SJCRH30 (cell line): ENCODE measurements at regions not wholly inside any gene's neighbourhood (a gene's known extent, or its start where the extent isn't known, plus 50 kb on each side); places are given as distances from the start of the nearest gene placed in this dataset.
A peak's percentile ranks its signal among the peaks of the same experiment; 100 is the strongest.

Source experiments
- DNase-seq, 2 experiments: peaks; one replicate each; pipeline ENCODE4 v3.0.0-alpha.2; 2015 to 2020
- H3K27ac ChIP-seq: fragments of 250-450 bp; sonication (Bioruptor Pico); 2 replicates; pipeline ENCODE4 v1.5.1; 2020; ENCODE audit warnings: mild to moderate bottlenecking, moderate library complexity
- H3K27me3 ChIP-seq: fragments of 250-450 bp; sonication (Bioruptor Pico); 2 replicates; pipeline ENCODE4 v1.5.1; 2020; ENCODE audit warnings: mild to moderate bottlenecking, moderate library complexity
- H3K36me3 ChIP-seq: fragments of 250-450 bp; sonication (Bioruptor Pico); 2 replicates; pipeline ENCODE4 v1.5.1; 2020; ENCODE audit warnings: mild to moderate bottlenecking, moderate library complexity
- H3K4me1 ChIP-seq: fragments of 250-450 bp; sonication (Bioruptor Pico); 2 replicates; pipeline ENCODE4 v1.5.1; 2020; ENCODE audit warnings: mild to moderate bottlenecking, moderate library complexity
- H3K4me3 ChIP-seq: fragments of 250-450 bp; sonication (Bioruptor Pico); 2 replicates; pipeline ENCODE4 v1.5.1; 2020; ENCODE audit warnings: mild to moderate bottlenecking, moderate library complexity
- H3K9me3 ChIP-seq: fragments of 250-450 bp; sonication (Bioruptor Pico); replicated peaks from 2 replicates; pipeline ENCODE4 v1.5.1; 2020; ENCODE audit warnings: mild to moderate bottlenecking, moderate library complexity

DNA sequence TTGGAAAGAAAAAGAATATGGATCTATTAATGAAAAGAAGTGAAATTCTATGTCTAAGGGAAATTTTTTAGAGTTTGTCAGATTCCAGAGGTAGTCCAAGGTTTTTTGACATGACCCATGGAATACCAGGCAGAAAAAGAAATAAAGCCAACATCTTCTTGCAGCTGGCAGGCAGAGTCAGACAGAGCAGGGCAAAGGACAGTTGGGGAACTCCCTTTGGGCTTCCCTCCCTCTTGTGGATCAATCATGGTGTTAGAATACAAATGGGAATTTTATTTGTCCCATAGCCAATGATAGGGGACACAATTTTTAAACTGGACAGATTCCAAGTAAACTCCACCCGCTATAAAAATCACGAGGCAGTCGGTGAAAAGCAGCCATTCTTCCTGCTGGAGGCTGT lies 92.1 kb upstream of the TAB2 start:
- DNase-seq: no peak
- Histone ChIP-seq H3K4me1 (peaks cover 44% of the 10 kb centered on the region), H3K27me3 (no peaks in the 10 kb centered on the region), H3K4me3 (no peak overlapping the region), H3K9me3 (no peaks in the 10 kb centered on the region), H3K36me3 (no peaks in the 10 kb centered on the region), H3K27ac (no peak overlapping the region)

DNA sequence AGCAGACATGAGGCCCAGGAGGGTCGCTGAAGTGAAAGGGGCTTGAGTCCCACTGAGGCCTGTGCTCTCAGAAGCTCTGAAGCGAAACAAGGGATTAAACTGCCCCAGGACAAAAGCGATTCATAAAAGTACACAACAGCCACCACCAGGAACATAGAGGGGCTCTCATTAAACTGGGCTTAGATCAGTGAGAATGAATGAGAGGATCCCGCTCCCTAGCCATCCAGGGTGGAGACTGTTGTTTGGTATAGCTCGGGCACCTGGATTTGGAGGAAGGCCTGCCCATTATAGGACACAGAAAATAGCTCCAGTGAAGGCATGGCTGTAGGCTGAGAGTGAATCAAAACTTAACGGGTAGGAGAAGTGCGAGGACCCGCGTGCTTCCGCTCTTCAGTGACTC lies 91.6 kb upstream of the TAB2 start:
- peaks cover 44% of the 10 kb centered on the region for H3K4me1 ChIP-seq
- H3K9me3 ChIP-seq: no peaks in the 10 kb centered on the region
- H3K4me3 ChIP-seq: no peak overlapping the region
- no peaks in the 10 kb centered on the region for H3K27me3 ChIP-seq
- DNase-seq: no peak
- no peak overlapping the region for H3K27ac ChIP-seq
- no peaks in the 10 kb centered on the region for H3K36me3 ChIP-seq

DNA sequence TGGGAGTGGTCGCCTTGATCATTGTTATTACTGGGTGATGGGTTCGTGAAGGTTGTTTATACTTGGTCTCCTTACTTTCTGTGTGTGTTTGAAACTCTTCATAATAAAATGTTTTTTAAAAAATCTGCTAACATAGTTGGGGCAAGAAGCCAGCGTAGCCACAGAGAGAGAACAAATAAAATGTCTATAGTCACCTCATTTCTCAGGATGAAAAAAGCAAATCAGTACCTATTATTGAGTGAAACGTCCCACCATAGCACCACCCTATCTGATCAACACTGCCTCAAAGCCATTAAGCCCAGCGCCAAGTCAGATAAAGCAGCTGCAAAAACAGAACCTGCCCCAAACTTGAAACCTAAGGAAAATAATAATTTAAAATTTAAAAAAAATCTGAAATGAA lies 89.7 kb upstream of the TAB2 start:
- DNase-seq: peak; percentile 44 to 59
- Histone ChIP-seq H3K4me3 (peak overlapping the region; percentile 41), H3K27ac (peak overlapping the region; percentile 83), H3K9me3 (no peaks in the 10 kb centered on the region), H3K36me3 (no peaks in the 10 kb centered on the region), H3K27me3 (no peaks in the 10 kb centered on the region), H3K4me1 (peaks cover 45% of the 10 kb centered on the region)

DNA sequence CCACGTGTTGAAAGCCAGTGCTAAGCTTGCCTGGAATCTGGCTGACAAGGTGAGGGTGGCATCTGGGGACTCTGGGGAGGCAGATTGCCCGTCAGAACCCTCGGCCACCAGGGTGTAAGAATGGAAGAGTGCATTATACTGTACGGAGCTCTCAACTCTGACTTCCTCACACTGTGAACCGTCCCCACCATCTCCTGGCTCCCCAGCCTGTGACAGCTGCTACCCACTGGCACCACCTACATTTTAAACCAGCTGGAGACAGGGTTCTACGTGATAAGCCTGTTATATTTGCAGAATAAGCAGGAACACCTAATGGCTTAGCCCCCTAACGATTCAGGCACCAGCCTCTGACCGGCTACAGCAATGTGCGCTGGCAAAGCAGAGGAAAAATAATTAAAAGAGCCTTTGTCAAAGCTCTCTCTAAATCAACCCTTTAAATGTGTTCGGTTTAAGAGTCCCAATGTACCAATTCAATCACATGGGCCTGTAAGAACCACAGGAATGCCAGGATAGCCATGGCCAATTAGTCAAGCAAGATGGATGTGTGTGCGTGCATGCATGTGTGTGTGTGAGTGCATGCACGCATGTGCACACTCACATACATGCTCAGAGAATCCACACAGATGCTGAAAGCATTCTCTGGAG lies 89.1 kb upstream of the TAB2 start:
- no peaks in the 10 kb centered on the region for H3K36me3 ChIP-seq
- peak overlapping the region; percentile 83 for H3K27ac ChIP-seq
- no peaks in the 10 kb centered on the region for H3K27me3 ChIP-seq
- DNase-seq: peak; percentile 80 to 82
- H3K4me1 ChIP-seq: peaks cover 45% of the 10 kb centered on the region
- H3K4me3 ChIP-seq: peak overlapping the region; percentile 41
- H3K9me3 ChIP-seq: no peaks in the 10 kb centered on the region

DNA sequence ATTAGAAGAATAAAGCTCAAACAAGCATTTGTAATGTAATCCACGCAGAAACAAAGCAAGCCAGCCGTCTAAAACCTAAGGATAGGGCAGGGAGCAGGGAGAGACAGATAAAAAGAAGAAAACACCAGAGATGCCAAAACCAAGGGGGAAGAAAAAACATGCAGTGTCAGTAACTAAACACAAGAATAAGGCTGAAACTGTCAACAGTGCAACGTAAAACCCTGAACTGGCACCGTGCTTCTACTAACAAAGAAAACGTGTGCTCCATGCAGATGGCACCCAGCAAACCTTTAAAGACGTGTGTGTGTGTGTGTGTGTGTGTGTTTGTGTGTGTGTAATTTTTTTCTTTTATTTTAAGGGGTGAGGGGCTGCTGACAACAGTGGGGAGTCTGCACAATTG lies 88.4 kb upstream of the TAB2 start:
- H3K4me1 ChIP-seq: peaks cover 45% of the 10 kb centered on the region
- H3K27ac ChIP-seq: peak overlapping the region; percentile 83; the same call in 1 of the 2 replicates
- H3K9me3 ChIP-seq: no peaks in the 10 kb centered on the region
- no peak for DNase-seq
- H3K4me3 ChIP-seq: no peak overlapping the region
- no peaks in the 10 kb centered on the region for H3K27me3 ChIP-seq
- H3K36me3 ChIP-seq: no peaks in the 10 kb centered on the region

DNA sequence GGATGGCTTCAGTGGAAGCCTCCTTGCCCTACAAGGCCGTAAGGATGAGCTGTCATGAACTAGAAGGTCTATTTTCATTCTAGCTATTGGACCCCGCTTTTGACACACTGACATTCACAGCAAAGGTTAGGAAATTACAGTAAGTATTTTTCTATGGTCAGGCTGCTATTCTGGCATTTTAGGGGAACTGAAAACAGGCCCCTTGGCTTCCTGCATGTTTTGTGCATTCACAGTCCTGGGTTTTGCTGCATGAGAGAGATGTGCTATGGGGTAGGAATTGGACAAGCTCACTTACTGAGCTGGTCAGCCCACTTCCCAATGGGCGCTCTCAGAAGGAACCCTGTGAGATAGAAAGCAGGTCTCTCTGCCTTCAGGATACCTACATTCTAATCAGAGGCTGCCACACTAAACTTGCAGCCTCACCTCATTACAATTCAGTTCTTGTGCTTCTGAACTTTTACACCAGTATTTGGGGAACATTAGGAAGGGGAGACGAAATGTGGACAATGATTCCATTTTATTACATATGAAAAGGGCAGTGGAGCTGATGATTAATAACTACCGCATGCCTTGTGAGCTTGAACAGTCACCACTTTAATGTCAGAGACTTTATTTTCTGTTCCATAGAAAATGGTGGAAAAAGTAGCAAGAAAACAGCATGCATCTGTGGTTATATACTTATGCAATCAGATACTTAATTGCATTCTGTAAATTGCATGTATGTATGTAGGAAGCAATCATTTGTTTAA lies 86.6 kb upstream of the TAB2 start:
- H3K36me3 ChIP-seq: no peaks in the 10 kb centered on the region
- DNase-seq: no peak
- no peak overlapping the region for H3K4me3 ChIP-seq
- H3K4me1 ChIP-seq: peaks cover 51% of the 10 kb centered on the region
- no peaks in the 10 kb centered on the region for H3K9me3 ChIP-seq
- no peaks in the 10 kb centered on the region for H3K27me3 ChIP-seq
- no peak overlapping the region for H3K27ac ChIP-seq

DNA sequence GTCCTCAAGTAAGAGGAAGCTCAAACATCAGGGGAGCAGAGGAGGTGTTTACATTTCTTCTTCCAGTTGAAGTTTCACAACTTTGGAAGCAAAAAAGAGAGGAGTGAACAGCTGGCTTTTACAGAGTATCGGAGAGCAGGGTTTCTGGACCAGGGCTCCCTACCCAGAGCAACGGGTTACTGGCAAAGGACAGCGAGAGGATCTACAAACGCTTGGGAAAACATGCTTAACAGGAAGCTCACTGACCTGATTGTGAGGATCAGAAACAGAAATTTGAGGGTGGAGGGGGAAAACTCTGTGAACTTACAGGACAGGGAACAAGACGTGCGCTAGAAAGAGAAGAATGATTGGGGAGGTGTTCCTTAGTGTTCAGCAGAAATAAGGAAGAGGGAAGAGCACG lies 85.7 kb upstream of the TAB2 start:
- DNase-seq: no peak
- no peaks in the 10 kb centered on the region for H3K27me3 ChIP-seq

DNA sequence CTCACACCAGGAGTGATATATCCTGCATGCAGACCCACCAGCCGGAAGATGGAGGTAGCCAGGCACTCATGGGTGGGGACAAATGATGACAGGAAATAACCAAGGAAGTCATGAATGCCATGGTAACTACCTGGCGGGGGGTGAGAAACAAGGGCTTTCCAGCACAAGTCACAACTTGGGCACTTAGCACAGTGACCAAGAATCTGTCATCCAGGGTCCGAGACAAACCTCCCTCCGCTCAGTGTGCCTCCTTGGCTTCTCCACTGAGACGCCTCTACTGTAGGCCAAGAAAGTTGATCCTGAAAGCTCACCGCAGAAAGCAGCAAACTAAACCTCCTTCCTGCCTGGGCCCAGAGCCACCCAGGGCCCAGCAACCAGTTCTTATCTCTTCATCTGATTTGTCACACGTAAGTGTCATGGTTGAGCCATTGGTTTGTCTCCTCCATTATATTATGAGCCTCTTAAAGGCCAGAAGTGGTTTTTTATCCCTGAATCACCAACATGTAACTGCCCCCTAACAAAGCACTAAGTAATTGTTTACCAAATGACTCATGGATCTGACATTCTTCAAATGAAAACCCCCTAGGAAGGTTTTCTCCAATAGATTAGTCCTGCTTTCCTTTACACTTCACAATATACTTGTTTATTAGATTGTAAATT lies 84.3 kb upstream of the TAB2 start:
- DNase-seq: peak; percentile 43 to 67
- H3K27ac ChIP-seq: peak overlapping the region; percentile 39
- no peak overlapping the region for H3K4me3 ChIP-seq
- no peaks in the 10 kb centered on the region for H3K36me3 ChIP-seq
- H3K4me1 ChIP-seq: peaks cover 48% of the 10 kb centered on the region
- no peaks in the 10 kb centered on the region for H3K27me3 ChIP-seq
- H3K9me3 ChIP-seq: no peaks in the 10 kb centered on the region

More for the DNA sequence above, 85.7 kb upstream of the TAB2 start:
- no peaks in the 10 kb centered on the region for H3K9me3 ChIP-seq
- peaks cover 57% of the 10 kb centered on the region for H3K4me1 ChIP-seq
- no peak overlapping the region for H3K27ac ChIP-seq
- H3K4me3 ChIP-seq: no peak overlapping the region
- H3K36me3 ChIP-seq: no peaks in the 10 kb centered on the region

DNA sequence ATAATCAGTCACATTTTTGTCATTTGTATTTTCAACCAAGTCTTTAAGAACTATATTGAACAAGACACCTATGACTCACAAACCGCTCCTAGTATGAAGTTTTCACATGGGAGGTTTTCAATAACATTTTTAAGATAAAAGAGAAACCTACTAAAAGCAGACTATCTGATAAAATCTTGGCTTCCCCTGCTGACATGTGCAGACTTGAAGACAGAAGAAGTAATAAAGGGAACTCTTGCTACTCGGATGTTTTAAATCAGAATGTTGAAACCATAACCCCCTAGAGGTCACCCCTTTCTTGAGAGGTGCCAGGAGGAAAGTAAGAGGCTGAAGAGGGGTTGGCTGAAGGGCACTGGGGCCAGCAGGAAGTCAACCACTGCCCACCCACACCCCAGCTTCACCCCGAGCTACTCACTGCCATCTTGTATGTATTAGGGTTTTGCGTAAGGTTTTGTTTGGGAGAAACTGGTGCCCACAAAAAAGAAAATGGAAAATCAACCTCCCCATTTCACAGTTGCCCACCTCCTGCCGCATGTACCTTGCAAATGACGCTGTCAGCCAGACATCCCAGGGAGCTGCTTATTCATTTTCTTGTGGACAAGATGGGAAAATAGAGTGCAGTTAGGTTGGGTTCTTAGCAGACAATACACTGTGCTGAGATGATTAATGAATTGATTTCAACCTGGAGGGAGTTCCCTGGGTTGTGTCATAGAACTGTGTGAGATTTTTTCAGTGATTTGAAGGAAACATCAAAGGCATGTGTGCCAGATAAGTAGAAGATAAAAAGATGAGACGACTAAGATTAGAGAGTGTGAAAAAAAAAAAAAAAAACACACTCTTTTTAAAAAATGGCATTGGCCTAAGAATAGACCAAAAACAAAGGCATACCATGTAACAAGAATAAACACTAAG lies 83.2 kb upstream of the TAB2 start:
- Histone ChIP-seq H3K9me3 (no peaks in the 10 kb centered on the region), H3K4me1 (peaks cover 40% of the 10 kb centered on the region), H3K27me3 (no peaks in the 10 kb centered on the region), H3K4me3 (no peak overlapping the region), H3K27ac (no peak overlapping the region; the same call in 1 of the 2 replicates), H3K36me3 (no peaks in the 10 kb centered on the region)
- DNase-seq: no peak

DNA sequence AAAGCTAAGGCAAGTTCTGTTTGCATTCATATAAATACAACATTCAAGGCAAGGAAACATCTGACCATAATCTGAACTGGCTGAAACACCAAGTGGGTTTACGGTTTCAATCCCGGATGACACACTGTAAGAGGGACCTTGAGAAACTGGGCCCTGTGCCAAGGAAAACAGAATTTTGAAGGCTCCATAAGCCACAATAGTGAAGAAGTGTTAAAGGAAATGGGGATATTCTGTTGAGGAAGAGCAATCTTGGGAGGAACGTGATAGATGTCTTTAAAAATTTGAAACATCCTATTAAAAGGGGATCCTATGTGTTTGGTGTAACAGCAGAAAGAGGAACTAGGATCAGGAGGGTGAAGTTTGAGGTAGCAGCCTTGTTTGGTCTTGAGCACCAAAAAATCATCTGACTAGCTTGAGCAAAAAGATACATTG lies 82.4 kb upstream of the TAB2 start:
- Histone ChIP-seq H3K27me3 (no peaks in the 10 kb centered on the region), H3K4me3 (no peak overlapping the region), H3K9me3 (no peaks in the 10 kb centered on the region; the same call in 1 of the 2 replicates), H3K27ac (no peak overlapping the region), H3K4me1 (peaks cover 40% of the 10 kb centered on the region), H3K36me3 (no peaks in the 10 kb centered on the region)
- DNase-seq: peak; percentile 73 to 89

DNA sequence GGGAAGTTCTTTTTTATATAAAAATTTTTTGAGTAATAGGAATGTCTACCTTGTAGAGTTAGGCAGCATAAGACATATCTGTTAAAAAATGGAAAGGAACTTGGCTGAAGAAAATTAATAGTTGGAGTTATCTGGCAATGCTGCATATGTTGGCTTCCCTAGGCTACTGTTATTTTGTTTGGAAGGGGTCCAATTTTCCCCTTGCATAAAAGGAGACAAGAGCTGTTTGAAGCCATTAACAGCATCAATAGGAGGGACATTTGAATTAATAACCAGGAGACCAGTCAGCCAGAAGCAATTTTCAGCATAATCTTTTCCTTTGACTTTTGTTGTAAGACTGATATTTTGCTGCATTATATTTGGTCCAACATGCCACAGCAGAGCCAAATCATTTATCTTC lies 80.9 kb upstream of the TAB2 start:
- peak in 1 of 2 experiments; percentile 72 for DNase-seq
- H3K27ac ChIP-seq: no peak overlapping the region
- no peak overlapping the region for H3K4me3 ChIP-seq
- H3K4me1 ChIP-seq: peaks cover 40% of the 10 kb centered on the region
- H3K36me3 ChIP-seq: no peaks in the 10 kb centered on the region
- H3K9me3 ChIP-seq: no peaks in the 10 kb centered on the region; the same call in 1 of the 2 replicates
- no peaks in the 10 kb centered on the region for H3K27me3 ChIP-seq

DNA sequence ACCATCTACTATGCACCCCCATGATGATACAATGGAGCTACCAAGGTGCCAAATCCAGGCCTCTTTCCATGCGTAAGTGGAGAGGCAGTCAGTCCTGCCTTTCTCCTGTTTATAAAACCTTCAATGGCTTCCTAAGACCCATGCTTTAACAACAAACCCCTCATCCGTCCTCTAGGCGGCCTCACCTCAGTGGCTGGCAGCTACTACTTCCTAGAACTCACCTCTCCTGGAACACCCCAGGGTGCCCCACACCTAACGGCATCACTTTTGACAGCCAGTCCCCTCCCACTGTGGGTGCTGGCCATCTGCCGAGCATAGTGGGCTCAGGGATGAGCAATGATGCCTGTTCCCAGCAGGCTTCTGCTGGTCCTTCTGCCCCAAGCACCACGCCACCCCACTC lies 80.0 kb upstream of the TAB2 start:
- Histone ChIP-seq H3K4me3 (no peak overlapping the region), H3K27me3 (no peaks in the 10 kb centered on the region), H3K36me3 (no peaks in the 10 kb centered on the region), H3K27ac (no peak overlapping the region), H3K9me3 (no peaks in the 10 kb centered on the region; the same call in 1 of the 2 replicates), H3K4me1 (peaks cover 40% of the 10 kb centered on the region)
- no peak for DNase-seq

DNA sequence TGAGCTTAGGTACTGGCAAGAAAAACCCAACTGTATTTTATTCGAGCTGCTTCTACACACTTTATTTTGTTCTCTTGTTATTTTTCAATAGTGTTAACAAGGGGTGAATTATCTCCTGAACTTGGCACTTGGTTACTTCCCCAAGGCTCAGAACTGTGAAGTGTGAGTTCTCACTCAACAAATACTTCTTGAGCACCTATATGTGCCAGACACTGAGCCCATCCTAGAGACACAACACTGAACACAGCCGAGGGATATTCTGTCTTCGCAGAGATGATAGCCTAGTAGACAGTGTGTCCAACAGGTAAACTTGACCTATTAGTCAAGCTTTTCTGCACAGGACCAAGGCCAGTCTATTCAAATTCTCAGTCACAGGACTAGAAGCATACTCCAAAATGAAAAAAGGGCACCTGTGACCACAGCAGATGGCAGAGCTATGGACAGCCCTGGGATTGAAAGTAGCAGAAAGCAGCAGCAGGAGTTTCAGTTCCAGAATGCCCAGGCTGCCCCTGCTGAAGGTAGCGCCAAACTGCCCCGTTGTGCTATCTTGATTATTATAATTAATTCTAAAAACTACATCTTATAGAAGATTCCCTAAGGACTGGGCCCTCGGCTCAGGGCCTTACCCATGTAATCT lies 77.8 kb upstream of the TAB2 start:
- Histone ChIP-seq H3K27me3 (no peaks in the 10 kb centered on the region), H3K27ac (no peak overlapping the region), H3K36me3 (no peaks in the 10 kb centered on the region), H3K9me3 (no peaks in the 10 kb centered on the region; the same call in 1 of the 2 replicates), H3K4me1 (peaks cover 19% of the 10 kb centered on the region), H3K4me3 (no peak overlapping the region)
- DNase-seq: no peak

DNA sequence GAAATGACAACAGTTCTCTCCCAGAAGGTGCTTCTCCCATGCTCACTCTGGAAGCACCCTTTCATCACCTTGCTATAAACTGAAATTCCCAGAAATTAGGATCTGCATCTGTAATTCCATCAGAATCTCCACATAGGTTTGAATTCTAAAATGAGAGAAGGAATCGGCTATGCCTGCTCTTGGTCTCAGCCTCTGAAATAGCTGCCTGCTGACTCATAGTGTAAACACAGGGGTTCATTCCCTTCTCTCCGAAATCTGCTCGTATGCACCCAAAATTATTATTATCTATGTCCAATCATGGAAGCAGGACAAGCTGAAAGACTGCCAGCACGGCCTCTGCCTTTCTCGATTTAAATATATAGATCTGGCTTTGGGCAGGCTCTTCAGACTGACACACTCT lies 74.6 kb upstream of the TAB2 start:
- no peaks in the 10 kb centered on the region for H3K36me3 ChIP-seq
- DNase-seq: no peak
- H3K27ac ChIP-seq: no peak overlapping the region
- H3K4me3 ChIP-seq: no peak overlapping the region
- H3K9me3 ChIP-seq: no peaks in the 10 kb centered on the region; the same call in 1 of the 2 replicates
- H3K4me1 ChIP-seq: no peaks in the 10 kb centered on the region
- H3K27me3 ChIP-seq: no peaks in the 10 kb centered on the region
